Parathyroid adenoma (tissue), 2 donors: ENCODE measurements at regions not wholly inside any gene's neighbourhood (a gene's known extent, or its start where the extent isn't known, plus 50 kb on each side); places are given as distances from the start of the nearest gene placed in this dataset.

Source experiments
- H2AFZ ChIP-seq: fragments of 300-600 bp; sonication (generic); one replicate; pipeline ENCODE4 v1.7.0; 2017; ENCODE audit warnings: antibody characterized with exemption, mild to moderate bottlenecking
- H3K27ac ChIP-seq: fragments of 300-600 bp; sonication (generic); one replicate; pipeline ENCODE4 v1.7.0; 2017
- H3K27me3 ChIP-seq: fragments of 300-600 bp; sonication (generic); one replicate; pipeline ENCODE4 v1.7.0; 2017; ENCODE audit warnings: low read length; ENCODE audit not compliant: control insufficient read depth, insufficient read depth
- H3K36me3 ChIP-seq: fragments of 300-600 bp; sonication (generic); one replicate; pipeline ENCODE4 v1.7.0; 2017; ENCODE audit warnings: low read length; ENCODE audit not compliant: control insufficient read depth, insufficient read depth
- H3K4me1 ChIP-seq: fragments of 300-600 bp; sonication (generic); one replicate; pipeline ENCODE4 v1.7.0; 2017; ENCODE audit warnings: control low read depth
- H3K4me2 ChIP-seq: fragments of 300-600 bp; sonication (generic); one replicate; pipeline ENCODE4 v1.7.0; 2017; ENCODE audit warnings: low read length
- H3K4me3 ChIP-seq: fragments of 300-600 bp; sonication (generic); one replicate; pipeline ENCODE4 v1.7.0; 2017; ENCODE audit warnings: low read depth, low read length
- H3K79me2 ChIP-seq: fragments of 300-600 bp; sonication (generic); one replicate; pipeline ENCODE4 v1.7.0; 2017; ENCODE audit warnings: control low read depth
- H3K9ac ChIP-seq: fragments of 300-600 bp; sonication (generic); one replicate; pipeline ENCODE4 v1.7.0; 2017; ENCODE audit warnings: mild to moderate bottlenecking
- H3K9me3 ChIP-seq: fragments of 300-600 bp; sonication (generic); one replicate; pipeline ENCODE4 v1.7.0; 2017; ENCODE audit warnings: low read length; ENCODE audit not compliant: control insufficient read depth
- TF ChIP-seq, protein P1 (sequence below): fragments of 300-600 bp; sonication (generic); IDR thresholded peaks from one replicate; pipeline ENCODE4 v1.7.0; 2017; ENCODE audit warnings: antibody characterized with exemption, mild to moderate bottlenecking
- donor health status: primary hyperparathyroidism.

GRCh38 chr10:29957907-29958331, 101.5 kb downstream of the JCAD start:
- no peak overlapping the region for H3K27ac ChIP-seq
- H3K9ac ChIP-seq: no peak overlapping the region
- peak overlapping the region; percentile 18 for H2AFZ ChIP-seq
- H3K4me2 ChIP-seq: no peak overlapping the region
- H3K79me2 ChIP-seq: no peaks in the 10 kb centered on the region
- no peaks in the 10 kb centered on the region for H3K9me3 ChIP-seq
- TF ChIP-seq, protein P1, sequence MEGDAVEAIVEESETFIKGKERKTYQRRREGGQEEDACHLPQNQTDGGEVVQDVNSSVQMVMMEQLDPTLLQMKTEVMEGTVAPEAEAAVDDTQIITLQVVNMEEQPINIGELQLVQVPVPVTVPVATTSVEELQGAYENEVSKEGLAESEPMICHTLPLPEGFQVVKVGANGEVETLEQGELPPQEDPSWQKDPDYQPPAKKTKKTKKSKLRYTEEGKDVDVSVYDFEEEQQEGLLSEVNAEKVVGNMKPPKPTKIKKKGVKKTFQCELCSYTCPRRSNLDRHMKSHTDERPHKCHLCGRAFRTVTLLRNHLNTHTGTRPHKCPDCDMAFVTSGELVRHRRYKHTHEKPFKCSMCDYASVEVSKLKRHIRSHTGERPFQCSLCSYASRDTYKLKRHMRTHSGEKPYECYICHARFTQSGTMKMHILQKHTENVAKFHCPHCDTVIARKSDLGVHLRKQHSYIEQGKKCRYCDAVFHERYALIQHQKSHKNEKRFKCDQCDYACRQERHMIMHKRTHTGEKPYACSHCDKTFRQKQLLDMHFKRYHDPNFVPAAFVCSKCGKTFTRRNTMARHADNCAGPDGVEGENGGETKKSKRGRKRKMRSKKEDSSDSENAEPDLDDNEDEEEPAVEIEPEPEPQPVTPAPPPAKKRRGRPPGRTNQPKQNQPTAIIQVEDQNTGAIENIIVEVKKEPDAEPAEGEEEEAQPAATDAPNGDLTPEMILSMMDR: no peak
- H3K27me3 ChIP-seq: no peaks in the 10 kb centered on the region
- peaks cover 9% of the 10 kb centered on the region for H3K4me1 ChIP-seq
- no peaks in the 10 kb centered on the region for H3K36me3 ChIP-seq
- H3K4me3 ChIP-seq: no peak overlapping the region

- no peak overlapping the region for H2AFZ ChIP-seq
- peaks cover 9% of the 10 kb centered on the region for H3K4me1 ChIP-seq
Observed at GRCh38 chr10:29957236-29957635, 102.2 kb downstream of the JCAD start.

DNA sequence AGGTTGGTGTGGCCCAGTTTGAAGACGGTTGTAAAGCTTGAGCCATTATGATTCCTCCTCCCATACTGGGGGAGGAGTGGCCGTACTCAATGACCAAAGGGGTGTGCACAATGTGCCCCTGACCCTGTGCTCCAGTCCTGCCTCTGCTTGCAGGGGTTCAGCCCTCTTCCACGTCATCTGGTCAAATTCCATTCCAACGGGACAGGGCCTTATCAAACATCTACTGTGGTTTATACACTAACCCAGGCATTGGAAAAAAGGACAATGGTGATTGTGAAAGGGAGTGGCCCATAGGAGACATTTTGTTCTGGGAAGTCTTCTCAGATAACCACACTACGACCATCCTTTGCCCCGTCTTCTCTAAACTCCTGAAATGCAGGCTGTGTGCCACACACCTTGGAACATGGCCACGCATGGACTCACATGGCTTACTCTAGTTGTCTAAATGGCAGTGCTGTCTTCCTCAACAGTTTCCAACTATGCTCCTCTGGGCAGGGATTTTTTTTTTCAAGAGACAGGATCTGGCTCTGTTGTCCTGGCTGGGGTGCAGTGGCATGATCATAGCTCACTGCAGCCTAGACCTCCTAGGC, 103.0 kb downstream of the JCAD start:
- no peaks in the 10 kb centered on the region for H3K27me3 ChIP-seq
- peaks cover 9% of the 10 kb centered on the region for H3K4me1 ChIP-seq
- H3K9ac ChIP-seq: no peak overlapping the region
- no peaks in the 10 kb centered on the region for H3K9me3 ChIP-seq
- no peaks in the 10 kb centered on the region for H3K79me2 ChIP-seq
- no peak overlapping the region for H3K27ac ChIP-seq
- TF ChIP-seq, protein P1: no peak
- H3K4me2 ChIP-seq: no peak overlapping the region
- H2AFZ ChIP-seq: no peak overlapping the region
- no peak overlapping the region for H3K4me3 ChIP-seq
- no peaks in the 10 kb centered on the region for H3K36me3 ChIP-seq

More at GRCh38 chr10:29957236-29957635, 102.2 kb downstream of the JCAD start:
- H3K27ac ChIP-seq: no peak overlapping the region
- TF ChIP-seq, protein P1: no peak
- H3K79me2 ChIP-seq: no peaks in the 10 kb centered on the region
- H3K4me3 ChIP-seq: no peak overlapping the region
- no peaks in the 10 kb centered on the region for H3K27me3 ChIP-seq
- H3K9ac ChIP-seq: no peak overlapping the region
- no peak overlapping the region for H3K4me2 ChIP-seq
- H3K9me3 ChIP-seq: no peaks in the 10 kb centered on the region
- H3K36me3 ChIP-seq: no peaks in the 10 kb centered on the region

DNA sequence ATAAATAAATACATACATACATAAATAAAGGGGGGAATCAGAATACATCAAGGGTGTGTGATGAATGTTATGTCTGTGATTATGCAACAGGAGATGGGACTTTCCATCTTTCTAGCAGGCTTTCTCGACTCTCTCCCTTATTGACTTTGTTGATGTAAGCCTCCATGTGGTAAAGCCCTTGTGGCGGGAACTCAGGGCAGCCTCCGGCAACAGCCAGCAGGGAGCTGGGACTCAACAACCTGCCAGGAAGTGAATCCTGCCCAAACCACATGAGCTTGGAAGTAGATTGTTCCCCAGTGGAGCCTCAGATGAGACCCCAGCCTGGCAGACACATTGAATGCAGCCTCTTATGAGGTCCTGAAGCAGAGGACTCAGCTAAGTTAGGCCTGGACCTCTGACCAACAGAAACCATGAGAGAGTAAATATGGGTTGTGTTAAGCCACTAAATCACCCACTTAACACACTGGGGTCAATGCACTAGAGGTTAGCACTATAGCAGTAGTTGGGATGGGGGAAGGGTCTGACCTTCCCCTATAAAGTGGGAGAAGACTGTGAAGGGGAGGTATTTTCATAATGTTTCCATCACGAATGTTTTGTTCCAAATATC, 104.0 kb downstream of the JCAD start:
- H3K4me1 ChIP-seq: peaks cover 9% of the 10 kb centered on the region
- no peaks in the 10 kb centered on the region for H3K27me3 ChIP-seq
- no peaks in the 10 kb centered on the region for H3K9me3 ChIP-seq

More for the DNA sequence above, 104.0 kb downstream of the JCAD start:
- Histone ChIP-seq H3K79me2 (no peaks in the 10 kb centered on the region), H3K9ac (no peak overlapping the region), H3K36me3 (no peaks in the 10 kb centered on the region), H3K4me3 (no peak overlapping the region), H3K4me2 (no peak overlapping the region), H2AFZ (no peak overlapping the region), H3K27ac (no peak overlapping the region)
- TF ChIP-seq, protein P1: no peak
